ENCODE measurements at regions not wholly inside any gene's neighbourhood (a gene's known extent, or its start where the extent isn't known, plus 50 kb on each side); places are given as distances from the start of the nearest gene placed in this dataset.

- no peak for DNase-seq (ENCODE audit: low read depth, low spot score)
These were observed 251.3 kb upstream of the PLET1 start for GRCh38 chr11:112511911-112512310.

DNA sequence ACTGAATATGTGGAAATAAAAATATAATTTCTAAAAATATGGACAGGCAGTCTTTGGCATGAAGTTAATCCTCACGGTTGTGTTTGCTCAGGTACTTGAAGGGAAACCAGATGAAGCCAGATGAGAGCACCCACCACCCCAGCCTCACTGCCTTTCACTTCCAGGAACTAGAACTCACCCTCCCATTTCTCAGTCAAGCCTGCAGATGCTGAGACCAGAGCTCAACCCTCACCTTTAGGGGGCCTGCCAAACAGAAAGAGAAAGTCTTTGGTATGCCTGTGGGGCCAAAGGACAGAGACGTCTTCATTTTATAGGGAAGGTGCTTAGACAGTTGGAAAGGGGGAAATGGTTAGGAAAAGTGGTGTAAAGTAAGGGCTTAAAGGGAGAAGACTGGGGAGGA lies 252.8 kb upstream of the PLET1 start:
- no peak for DNase-seq (ENCODE audit: low read depth, low spot score)

DNA sequence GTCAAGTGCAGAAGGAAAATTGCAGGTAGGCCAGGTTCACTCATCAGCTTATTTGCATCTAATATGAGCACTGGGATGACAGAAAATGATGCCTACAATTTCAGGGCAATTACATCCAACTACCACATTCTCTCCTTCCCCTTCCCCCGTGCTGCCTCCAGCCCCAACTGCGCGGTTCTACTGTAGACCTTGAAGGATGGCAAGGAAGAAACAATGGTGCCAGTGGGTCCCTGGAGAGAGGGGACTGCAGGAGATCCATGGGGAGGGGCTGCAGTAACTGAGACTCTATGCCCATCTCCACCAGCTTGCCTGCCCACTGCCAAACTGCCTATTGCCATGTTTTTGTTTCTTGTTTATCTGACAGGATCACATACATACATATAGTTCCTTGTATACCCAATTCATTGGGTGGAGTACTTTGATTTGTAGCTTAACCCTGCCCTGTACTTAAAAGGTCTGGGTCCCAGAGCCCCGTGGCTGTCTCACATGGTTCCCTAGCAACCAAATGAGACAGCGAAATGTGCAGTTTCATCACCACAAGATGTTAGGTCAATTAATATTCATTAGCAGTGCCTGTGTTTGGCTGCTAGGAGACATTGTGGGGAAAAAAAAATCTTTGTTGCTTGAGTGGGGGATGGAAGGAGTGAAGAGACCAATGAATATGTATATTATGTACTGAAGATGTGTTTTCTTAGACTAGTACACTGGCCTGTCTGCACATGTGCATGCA lies 253.5 kb upstream of the PLET1 start:
- DNase-seq (ENCODE audit: low read depth, low spot score) = peak; percentile 76

GRCh38 chr11:112516261-112516660 lies 255.6 kb upstream of the PLET1 start:
- no peak for DNase-seq (ENCODE audit: low read depth, low spot score)

- no peak for DNase-seq (ENCODE audit: low read depth, low spot score)
These were observed 256.1 kb upstream of the PLET1 start for GRCh38 chr11:112516755-112517154.

DNA sequence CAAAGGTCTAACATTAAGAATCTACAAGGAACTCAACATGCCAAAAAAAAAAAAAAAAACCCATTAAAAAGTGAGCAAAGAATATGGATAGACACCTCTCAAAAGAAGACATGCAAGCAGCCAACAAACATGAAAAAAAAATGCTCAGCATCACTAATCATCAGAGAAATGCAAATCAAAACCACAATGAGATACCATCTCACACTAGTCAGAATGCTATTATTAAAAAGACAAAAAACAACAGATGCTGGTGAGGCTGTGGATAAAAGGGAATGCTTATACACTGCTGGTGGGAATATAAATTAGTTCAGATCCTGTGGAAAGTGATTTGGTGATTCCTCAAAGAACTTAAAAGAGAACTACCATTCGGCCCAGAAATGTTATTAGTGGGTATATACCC lies 257.7 kb upstream of the PLET1 start:
- DNase-seq (ENCODE audit: low read depth, low spot score) = peak; percentile 34

DNA sequence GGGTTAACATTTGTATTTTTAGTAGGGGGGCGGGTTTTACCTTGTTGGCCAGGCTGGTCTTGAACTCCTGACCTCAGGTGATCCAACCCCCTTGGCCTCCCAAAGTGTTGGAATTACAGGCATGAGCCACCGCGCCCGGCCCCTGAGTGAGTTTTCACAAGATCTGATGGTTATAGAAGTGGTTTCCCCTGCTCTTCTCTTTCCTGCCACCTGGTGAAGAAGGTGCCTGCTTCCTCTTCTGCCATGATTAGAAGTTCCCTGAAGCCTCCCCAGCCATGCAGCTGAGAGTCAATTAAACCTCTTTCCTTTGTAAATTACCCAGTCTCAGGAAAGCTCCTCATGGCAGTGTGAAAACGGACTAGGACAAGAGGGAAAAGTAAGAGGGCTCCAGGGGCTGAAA lies 259.1 kb upstream of the PLET1 start:
- no peak for DNase-seq (ENCODE audit: low read depth, low spot score)

DNA sequence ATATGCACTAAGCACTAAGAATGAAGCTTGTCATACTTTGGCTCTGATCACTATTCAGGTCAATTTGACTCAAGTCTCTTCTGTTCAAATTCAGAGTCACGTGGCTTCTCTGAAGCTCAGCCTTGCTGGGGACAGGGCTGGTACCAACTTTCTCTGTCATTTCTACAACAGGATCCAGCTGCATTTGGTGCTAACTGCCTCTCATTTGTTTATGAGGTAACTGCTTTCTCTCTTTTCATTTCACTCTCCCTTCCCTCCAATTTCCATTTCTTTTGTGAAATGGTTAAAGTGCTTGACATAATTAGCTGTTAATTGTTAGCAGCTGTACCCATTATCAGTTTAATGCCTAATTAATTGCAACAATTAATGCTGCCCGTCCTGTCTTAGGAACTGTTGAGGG lies 259.7 kb upstream of the PLET1 start:
- DNase-seq (ENCODE audit: low read depth, low spot score) = no peak

DNA sequence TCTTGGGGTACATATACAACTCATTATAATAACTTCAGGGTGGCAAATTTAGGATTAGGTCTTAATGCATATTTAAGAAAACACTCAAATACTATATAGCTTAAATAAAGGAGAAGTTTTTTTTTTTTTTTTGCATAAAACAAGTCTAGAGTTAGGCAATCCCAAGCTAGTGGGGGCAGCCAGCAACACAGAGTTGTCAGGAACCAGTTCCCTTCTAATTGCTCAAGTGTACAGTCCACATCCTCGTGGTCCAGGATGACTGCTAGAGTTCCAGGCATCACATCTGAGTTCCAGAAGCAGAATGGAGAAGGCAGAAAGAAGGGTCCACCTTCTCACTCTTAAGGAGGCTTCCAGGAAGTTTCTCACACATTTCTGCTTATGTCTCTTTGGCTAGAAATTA lies 261.9 kb upstream of the PLET1 start:
- no peak for DNase-seq (ENCODE audit: low read depth, low spot score)

GRCh38 chr11:112523031-112523430 lies 262.4 kb upstream of the PLET1 start:
- no peak for DNase-seq (ENCODE audit: low read depth, low spot score)

GRCh38 chr11:112523477-112523876 lies 262.8 kb upstream of the PLET1 start:
- peak; percentile 67 for DNase-seq (ENCODE audit: low read depth, low spot score)

- no peak for DNase-seq (ENCODE audit: low read depth, low spot score)
These were observed 263.3 kb upstream of the PLET1 start for GRCh38 chr11:112523951-112524350.

GRCh38 chr11:112524798-112525197 lies 264.1 kb upstream of the PLET1 start:
- peak; percentile 40 for DNase-seq (ENCODE audit: low read depth, low spot score)

DNA sequence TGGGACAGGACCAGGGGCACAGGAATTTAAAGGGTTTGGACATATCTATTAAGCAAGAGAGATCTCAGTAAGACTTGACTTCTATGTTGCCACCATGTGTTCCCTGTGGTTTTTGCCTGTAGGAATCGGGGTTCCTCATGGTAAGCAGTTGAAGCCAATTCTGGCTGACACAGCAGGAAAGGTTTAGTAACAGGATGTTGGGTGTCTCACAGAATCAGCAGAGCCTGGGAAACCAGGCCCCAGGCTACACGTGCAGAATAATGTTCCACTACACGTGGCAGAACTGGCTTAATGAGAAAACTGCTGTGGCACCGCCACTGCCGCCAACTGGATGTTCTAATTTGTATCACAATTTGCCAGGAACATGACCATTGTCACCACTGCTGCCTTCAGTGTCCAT lies 264.6 kb upstream of the PLET1 start:
- peak; percentile 23 for DNase-seq (ENCODE audit: low read depth, low spot score)

- no peak for DNase-seq (ENCODE audit: low read depth, low spot score)
These were observed 265.4 kb upstream of the PLET1 start for GRCh38 chr11:112525844-112526590.

GRCh38 chr11:112526699-112527416 lies 266.2 kb upstream of the PLET1 start:
- no peak for DNase-seq (ENCODE audit: low read depth, low spot score)

- no peak for DNase-seq (ENCODE audit: low read depth, low spot score)
These were observed 268.4 kb upstream of the PLET1 start for GRCh38 chr11:112529071-112529470.

GRCh38 chr11:112532506-112532905 lies 271.8 kb upstream of the PLET1 start:
- no peak for DNase-seq (ENCODE audit: low read depth, low spot score)

DNA sequence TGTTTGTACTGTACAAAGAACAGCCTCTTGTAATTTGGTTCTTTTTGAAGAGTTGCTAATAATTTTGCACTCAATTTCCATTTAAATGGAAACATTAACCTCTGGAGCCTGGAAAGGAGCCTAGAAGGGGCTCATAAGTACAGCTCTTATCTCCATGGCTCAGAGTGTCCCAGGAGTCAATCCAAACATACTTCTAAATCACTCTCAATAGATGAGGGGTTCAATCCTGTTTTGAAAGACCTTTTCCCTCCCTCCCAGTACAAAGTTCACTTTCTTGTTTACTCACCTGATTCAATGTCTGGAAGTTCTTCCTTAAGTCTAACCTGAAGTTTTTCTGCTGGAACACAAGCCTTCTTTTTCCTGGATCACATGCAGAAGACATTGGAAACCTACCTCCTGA lies 273.0 kb upstream of the PLET1 start:
- no peak for DNase-seq (ENCODE audit: low read depth, low spot score)

- DNase-seq (ENCODE audit: low read depth, low spot score) = no peak
These were observed 273.5 kb upstream of the PLET1 start for GRCh38 chr11:112534208-112534607.

DNA sequence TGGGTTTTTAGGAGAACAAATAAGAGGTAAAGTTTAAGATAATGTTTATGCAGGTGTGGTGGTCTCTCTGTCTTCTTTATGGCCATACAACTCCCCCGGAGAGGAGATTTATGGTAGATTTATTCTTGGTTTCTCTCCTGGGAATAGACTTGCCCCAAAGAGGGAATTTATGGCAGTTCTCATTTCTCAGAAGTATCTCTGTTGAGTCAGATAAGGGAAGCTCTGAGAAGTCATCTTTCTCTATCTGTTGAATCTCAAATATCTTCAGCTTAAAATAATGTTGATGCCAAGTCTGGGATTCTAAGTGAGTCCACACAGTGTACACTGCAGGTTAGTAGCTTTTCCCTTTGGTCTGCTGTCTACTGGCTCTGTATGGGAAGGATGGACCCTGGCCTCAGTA lies 276.4 kb upstream of the PLET1 start:
- DNase-seq (ENCODE audit: low read depth, low spot score) = no peak

- no peak for DNase-seq (ENCODE audit: low read depth, low spot score)
These were observed 277.2 kb upstream of the PLET1 start for GRCh38 chr11:112537846-112538330.
